ENCODE measurements at regions not wholly inside any gene's neighbourhood (a gene's known extent, or its start where the extent isn't known, plus 50 kb on each side); places are given as distances from the start of the nearest gene placed in this dataset.

DNA sequence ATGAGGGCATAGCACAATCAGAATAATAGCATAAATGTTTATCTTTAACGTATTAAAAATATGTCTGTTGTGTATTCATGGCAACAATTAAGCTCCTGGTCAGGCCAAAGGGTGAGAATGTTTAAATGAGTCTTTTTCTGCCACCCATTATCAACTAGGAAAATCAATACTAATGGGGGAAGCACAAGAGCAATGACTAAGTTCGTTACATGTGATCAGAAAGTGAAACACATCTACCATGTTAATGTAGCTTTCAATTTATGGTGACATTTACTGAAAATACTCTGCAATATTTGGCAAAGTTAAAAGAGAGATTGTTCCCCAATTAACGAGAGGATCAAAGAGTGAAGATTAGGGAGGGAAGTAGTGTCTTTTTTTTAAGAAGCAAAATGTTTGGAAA lies 143.7 kb downstream of the NAA11 start:
- intact Hi-C loops (cut with micrococcal nuclease) = no loop called here
- Mint-ChIP-seq H3K4me1 (no peaks in the 10 kb centered on the region), H3K9me3 (no peaks in the 10 kb centered on the region), H3K36me3 (ENCODE audit: low read depth) (no peaks in the 10 kb centered on the region), H3K4me3 (no peak overlapping the region), H3K27ac (no peak overlapping the region), H3K27me3 (no peaks in the 10 kb centered on the region)
- CTCF ChIA-PET = no interaction called here
- ATAC-seq (ENCODE audit: low read depth) = no peak
- no peak for DNase-seq
- TF ChIP-seq, protein P1, sequence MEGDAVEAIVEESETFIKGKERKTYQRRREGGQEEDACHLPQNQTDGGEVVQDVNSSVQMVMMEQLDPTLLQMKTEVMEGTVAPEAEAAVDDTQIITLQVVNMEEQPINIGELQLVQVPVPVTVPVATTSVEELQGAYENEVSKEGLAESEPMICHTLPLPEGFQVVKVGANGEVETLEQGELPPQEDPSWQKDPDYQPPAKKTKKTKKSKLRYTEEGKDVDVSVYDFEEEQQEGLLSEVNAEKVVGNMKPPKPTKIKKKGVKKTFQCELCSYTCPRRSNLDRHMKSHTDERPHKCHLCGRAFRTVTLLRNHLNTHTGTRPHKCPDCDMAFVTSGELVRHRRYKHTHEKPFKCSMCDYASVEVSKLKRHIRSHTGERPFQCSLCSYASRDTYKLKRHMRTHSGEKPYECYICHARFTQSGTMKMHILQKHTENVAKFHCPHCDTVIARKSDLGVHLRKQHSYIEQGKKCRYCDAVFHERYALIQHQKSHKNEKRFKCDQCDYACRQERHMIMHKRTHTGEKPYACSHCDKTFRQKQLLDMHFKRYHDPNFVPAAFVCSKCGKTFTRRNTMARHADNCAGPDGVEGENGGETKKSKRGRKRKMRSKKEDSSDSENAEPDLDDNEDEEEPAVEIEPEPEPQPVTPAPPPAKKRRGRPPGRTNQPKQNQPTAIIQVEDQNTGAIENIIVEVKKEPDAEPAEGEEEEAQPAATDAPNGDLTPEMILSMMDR (IDR thresholded peaks at IDR 0.05) = no peak
- POLR2A ChIA-PET = no interaction called here

DNA sequence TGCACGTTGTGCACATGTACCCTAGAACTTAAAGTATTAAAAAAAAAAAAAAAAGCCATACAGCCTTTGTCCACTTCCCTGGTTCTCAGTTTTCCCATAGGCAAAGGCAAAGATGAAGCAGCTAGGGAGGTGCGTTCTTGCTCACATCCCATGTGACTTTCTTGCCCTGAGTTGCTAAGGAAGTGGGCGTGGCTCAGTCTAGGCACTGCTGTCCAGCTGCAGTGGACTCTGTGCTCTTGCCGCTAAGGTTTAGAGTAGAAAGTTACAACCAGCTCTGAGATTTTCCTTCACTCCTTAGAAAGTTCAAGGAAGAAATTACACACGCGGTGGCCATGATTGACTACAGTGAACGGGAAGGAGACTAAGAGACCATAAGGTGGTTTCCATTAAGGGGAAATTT lies 144.7 kb downstream of the NAA11 start:
- TF ChIP-seq, protein P1 (IDR thresholded peaks at IDR 0.05) = no peak
- ChIA-PET CTCF (no interaction called here), POLR2A (no interaction called here)
- Mint-ChIP-seq H3K27me3 (no peaks in the 10 kb centered on the region), H3K4me3 (no peak overlapping the region), H3K4me1 (no peaks in the 10 kb centered on the region), H3K27ac (no peak overlapping the region), H3K36me3 (ENCODE audit: low read depth) (no peaks in the 10 kb centered on the region), H3K9me3 (no peaks in the 10 kb centered on the region)
- no peak for DNase-seq
- intact Hi-C loops (cut with micrococcal nuclease) = no loop called here
- no peak for ATAC-seq (ENCODE audit: low read depth)

DNA sequence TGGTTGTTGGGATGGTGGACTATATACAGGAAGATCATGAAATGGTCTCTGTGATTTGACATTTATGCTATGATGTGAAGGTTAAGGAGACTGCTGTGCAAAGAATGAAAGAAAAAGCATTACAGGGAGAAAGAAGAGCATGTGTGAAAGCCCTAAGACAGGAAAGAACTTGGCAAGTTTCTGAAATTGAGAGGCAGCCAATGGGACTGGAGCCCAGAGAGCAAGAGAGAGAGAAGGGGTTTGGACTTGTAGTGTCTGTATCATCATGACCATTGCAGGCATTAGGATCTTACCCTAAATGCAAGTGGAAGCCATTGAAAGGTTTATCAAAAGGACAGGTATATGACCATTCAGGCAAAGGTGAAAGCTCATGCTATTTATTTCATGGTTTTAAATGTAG lies 147.1 kb downstream of the NAA11 start:
- CTCF ChIA-PET = no interaction called here
- POLR2A ChIA-PET = no interaction called here
- Mint-ChIP-seq H3K27ac (no peak overlapping the region), H3K36me3 (ENCODE audit: low read depth) (no peaks in the 10 kb centered on the region), H3K9me3 (no peaks in the 10 kb centered on the region), H3K27me3 (no peaks in the 10 kb centered on the region), H3K4me1 (no peaks in the 10 kb centered on the region), H3K4me3 (no peak overlapping the region)
- TF ChIP-seq, protein P1 (IDR thresholded peaks at IDR 0.05) = no peak
- intact Hi-C loops (cut with micrococcal nuclease) = no loop called here
- no peak for DNase-seq
- no peak for ATAC-seq (ENCODE audit: low read depth)

DNA sequence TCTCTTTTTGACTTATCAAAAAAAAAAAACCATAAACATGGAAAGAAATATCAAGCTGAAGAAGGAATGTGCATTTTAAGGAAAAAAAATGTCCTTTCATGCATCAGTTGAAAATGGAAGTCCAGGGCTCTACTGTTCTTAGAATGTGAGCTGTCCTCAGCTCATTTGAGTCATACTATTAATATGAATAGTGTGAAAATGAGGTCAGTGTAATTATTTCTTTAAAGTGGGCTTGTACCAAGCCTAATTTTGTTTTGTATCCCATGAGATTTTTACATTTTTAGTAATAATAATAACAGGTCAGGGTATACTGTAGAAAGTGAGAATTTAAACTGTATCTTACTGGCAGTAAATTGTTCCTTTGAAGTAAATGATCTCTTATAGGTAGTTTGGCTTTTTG lies 148.5 kb downstream of the NAA11 start:
- H3K27ac Mint-ChIP-seq = no peak overlapping the region
- intact Hi-C loops (cut with micrococcal nuclease) = no loop called here
- TF ChIP-seq, protein P1 (IDR thresholded peaks at IDR 0.05) = no peak
- H3K9me3 Mint-ChIP-seq = no peaks in the 10 kb centered on the region
- CTCF ChIA-PET = no interaction called here
- no peak overlapping the region for H3K4me3 Mint-ChIP-seq
- POLR2A ChIA-PET = no interaction called here
- DNase-seq (no peak), ATAC-seq (ENCODE audit: low read depth) (no peak)
- no peaks in the 10 kb centered on the region for H3K4me1 Mint-ChIP-seq
- no peaks in the 10 kb centered on the region for H3K36me3 Mint-ChIP-seq (ENCODE audit: low read depth)
- no peaks in the 10 kb centered on the region for H3K27me3 Mint-ChIP-seq

DNA sequence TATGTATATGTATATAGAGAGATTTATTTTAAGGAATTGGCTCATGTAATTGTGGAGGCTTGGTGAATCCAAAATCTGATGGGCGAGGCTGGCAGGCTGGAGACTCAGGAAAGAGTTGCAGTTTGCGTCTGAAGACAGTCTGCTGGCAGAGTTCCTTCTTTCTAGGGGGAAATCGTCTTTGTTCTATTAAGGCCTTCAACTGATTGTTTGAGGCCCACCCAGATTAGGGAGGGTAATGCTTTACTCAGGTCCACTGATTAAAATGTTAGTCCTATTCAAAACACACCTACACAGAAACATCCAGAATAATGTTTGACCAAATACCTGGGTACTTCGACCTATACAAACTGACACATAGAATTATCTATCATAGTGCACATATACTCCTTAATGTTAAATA lies 149.5 kb downstream of the NAA11 start:
- Mint-ChIP-seq H3K4me3 (no peak overlapping the region), H3K36me3 (ENCODE audit: low read depth) (no peaks in the 10 kb centered on the region), H3K27me3 (no peaks in the 10 kb centered on the region), H3K4me1 (no peaks in the 10 kb centered on the region), H3K9me3 (no peaks in the 10 kb centered on the region), H3K27ac (no peak overlapping the region)
- TF ChIP-seq, protein P1 (IDR thresholded peaks at IDR 0.05) = no peak
- intact Hi-C loops (cut with micrococcal nuclease) = no loop called here
- no peak for DNase-seq
- ChIA-PET POLR2A (no interaction called here), CTCF (no interaction called here)
- ATAC-seq (ENCODE audit: low read depth) = no peak
